SK-N-SH (cell line): ENCODE measurements at regions not wholly inside any gene's neighbourhood (a gene's known extent, or its start where the extent isn't known, plus 50 kb on each side); places are given as distances from the start of the nearest gene placed in this dataset.

Source experiments
- CHD2 ChIP-seq: fragments of 150-350 bp; IDR thresholded peaks from 2 replicates; pipeline ENCODE4 v1.6.1; 2018; ENCODE audit warnings: low read length; ENCODE audit not compliant: partially characterized antibody
- CTCF ChIP-seq: fragments of 200-600 bp; sonication (generic); IDR thresholded peaks from 2 replicates; pipeline ENCODE4 v1.6.1; 2017; ENCODE audit warnings: antibody characterized with exemption, mild to moderate bottlenecking, moderate library complexity
- EZH2phosphoT487 ChIP-seq: fragments of 200-600 bp; sonication (generic); IDR thresholded peaks from 2 replicates; pipeline ENCODE4 v1.6.1; 2017; ENCODE audit warnings: low read depth, mixed run types, mild to moderate bottlenecking, antibody characterized with exemption, moderate library complexity, borderline replicate concordance
- PBX3 ChIP-seq: IDR thresholded peaks from 2 replicates; pipeline ENCODE4; 2012
- RAD21 ChIP-seq: IDR thresholded peaks from 2 replicates; pipeline ENCODE4 v1.6.1; 2012; ENCODE audit warnings: mild to moderate bottlenecking, low read length
- RCOR1 ChIP-seq: fragments of 150-350 bp; IDR thresholded peaks from 2 replicates; pipeline ENCODE4 v1.6.1; 2017; ENCODE audit warnings: antibody characterized with exemption, low read length
- REST ChIP-seq: IDR thresholded peaks from 2 replicates; pipeline ENCODE4 v1.6.1; 2012; ENCODE audit warnings: mild to moderate bottlenecking, low read depth, low read length, moderate library complexity
- RXRA ChIP-seq: IDR thresholded peaks from 2 replicates; pipeline ENCODE4 v1.4.0; 2012; ENCODE audit warnings: low read depth, mild to moderate bottlenecking, borderline replicate concordance
- SIN3A ChIP-seq: IDR thresholded peaks from 2 replicates; pipeline ENCODE4 v1.6.1; 2012; ENCODE audit warnings: low read depth, mild to moderate bottlenecking, low read length, moderate library complexity, borderline replicate concordance
- SMC3 ChIP-seq: IDR thresholded peaks from 2 replicates; pipeline ENCODE4 v1.6.1; 2012; ENCODE audit warnings: low read depth, low read length, improper control_type of control experiment
- TAF1 ChIP-seq: IDR thresholded peaks from 2 replicates; pipeline ENCODE4 v1.6.1; 2012; ENCODE audit warnings: low read depth, mild to moderate bottlenecking, low read length, moderate library complexity, borderline replicate concordance
- ZBTB33 ChIP-seq: IDR thresholded peaks from 2 replicates; pipeline ENCODE4 v1.4.0; 2012; ENCODE audit warnings: low read depth, borderline replicate concordance

- no peak for TF ChIP-seq CTCF
- no peak for TF ChIP-seq SIN3A
- TF ChIP-seq SMC3, result no peak
- TF ChIP-seq EZH2phosphoT487, result no peak
- TF ChIP-seq ZBTB33, result no peak
- TF ChIP-seq CHD2, result no peak
- TF ChIP-seq RAD21, result no peak
- no peak for TF ChIP-seq RCOR1
- no peak for TF ChIP-seq TAF1
- no peak for TF ChIP-seq RXRA
- no peak for TF ChIP-seq PBX3
- no peak for TF ChIP-seq REST
These were observed 97.3 kb downstream of the NKX6-1 start for GRCh38 chr4:84401701-84402306.
